ENCODE measurements at regions not wholly inside any gene's neighbourhood (a gene's known extent, or its start where the extent isn't known, plus 50 kb on each side); places are given as distances from the start of the nearest gene placed in this dataset.
"Not testable (repeated sequence)": the region's sequence is repeated elsewhere in the genome, so short reads cannot be mapped to it uniquely, and the experiment has no call there.

- Mint-ChIP-seq H3K27me3 (peaks cover 4% of the 10 kb centered on the region), H3K27ac (no peak overlapping the region), H3K9me3 (peaks cover 7% of the 10 kb centered on the region), H3K4me1 (ENCODE audit: unreplicated experiment) (no peaks in the 10 kb centered on the region), H3K4me3 (no peak overlapping the region), H3K36me3 (peaks cover 4% of the 10 kb centered on the region)
- DNase-seq (ENCODE audit: extremely low spot score, unreplicated experiment) = no peak
- TF ChIP-seq CTCF (conservative IDR thresholded peaks at IDR 0.05) = no peak
Measured at GRCh38 chr2:220748875-220749479, 823.1 kb downstream of the EPHA4 start.

- DNase-seq (ENCODE audit: extremely low spot score, unreplicated experiment) = no peak
- no peak overlapping the region for H3K4me3 Mint-ChIP-seq
- no peaks in the 10 kb centered on the region for H3K27me3 Mint-ChIP-seq
- H3K9me3 Mint-ChIP-seq = peaks cover 7% of the 10 kb centered on the region
- no peak for TF ChIP-seq CTCF (conservative IDR thresholded peaks at IDR 0.05)
- no peaks in the 10 kb centered on the region for H3K4me1 Mint-ChIP-seq (ENCODE audit: unreplicated experiment)
- H3K36me3 Mint-ChIP-seq = peaks cover 4% of the 10 kb centered on the region
- no peak overlapping the region for H3K27ac Mint-ChIP-seq
Measured at GRCh38 chr2:220753486-220753885, 818.6 kb downstream of the EPHA4 start.

- Mint-ChIP-seq H3K36me3 (no peaks in the 10 kb centered on the region), H3K4me3 (no peak overlapping the region), H3K4me1 (ENCODE audit: unreplicated experiment) (no peaks in the 10 kb centered on the region), H3K27me3 (no peaks in the 10 kb centered on the region), H3K27ac (no peak overlapping the region), H3K9me3 (no peaks in the 10 kb centered on the region)
- no peak for DNase-seq (ENCODE audit: extremely low spot score, unreplicated experiment)
- no peak for TF ChIP-seq CTCF (conservative IDR thresholded peaks at IDR 0.05)
Measured at GRCh38 chr2:220756653-220757052, 815.5 kb downstream of the EPHA4 start.

GRCh38 chr2:220758376-220758775 lies 813.7 kb downstream of the EPHA4 start:
- H3K27me3 Mint-ChIP-seq; DNase-seq (ENCODE audit: extremely low spot score, unreplicated experiment); H3K4me3 Mint-ChIP-seq; H3K27ac Mint-ChIP-seq; H3K4me1 Mint-ChIP-seq (ENCODE audit: unreplicated experiment); H3K9me3 Mint-ChIP-seq; H3K36me3 Mint-ChIP-seq: not testable (repeated sequence)

GRCh38 chr2:220764171-220764570 lies 807.9 kb downstream of the EPHA4 start:
- Mint-ChIP-seq H3K4me1 (ENCODE audit: unreplicated experiment) (no peaks in the 10 kb centered on the region), H3K9me3 (peaks cover 3% of the 10 kb centered on the region), H3K4me3 (no peak overlapping the region), H3K36me3 (no peaks in the 10 kb centered on the region), H3K27ac (no peak overlapping the region), H3K27me3 (peaks cover 6% of the 10 kb centered on the region)
- TF ChIP-seq CTCF (conservative IDR thresholded peaks at IDR 0.05) = no peak
- DNase-seq (ENCODE audit: extremely low spot score, unreplicated experiment) = no peak

- H3K4me1 Mint-ChIP-seq (ENCODE audit: unreplicated experiment) = no peaks in the 10 kb centered on the region
- H3K27ac Mint-ChIP-seq = no peak overlapping the region
- no peak overlapping the region for H3K4me3 Mint-ChIP-seq
- peaks cover 3% of the 10 kb centered on the region for H3K27me3 Mint-ChIP-seq
- no peak for DNase-seq (ENCODE audit: extremely low spot score, unreplicated experiment)
- TF ChIP-seq CTCF (conservative IDR thresholded peaks at IDR 0.05) = no peak
- H3K9me3 Mint-ChIP-seq = peaks cover 3% of the 10 kb centered on the region
- no peaks in the 10 kb centered on the region for H3K36me3 Mint-ChIP-seq
Measured at GRCh38 chr2:220767591-220768255, 804.4 kb downstream of the EPHA4 start.
